GM19397 (cell line): ENCODE measurements at regions not wholly inside any gene's neighbourhood (a gene's known extent, or its start where the extent isn't known, plus 50 kb on each side); places are given as distances from the start of the nearest gene placed in this dataset.
"Not testable (repeated sequence)": the region's sequence is repeated elsewhere in the genome, so short reads cannot be mapped to it uniquely, and the experiment has no call there.

Source experiments
- ATAC-seq: cut with Tn5 transposase; IDR thresholded peaks from one replicate; pipeline ENCODE4 v1.9.1; 2021; ENCODE audit warnings: mild to moderate bottlenecking, moderate library complexity; ENCODE audit not compliant: unreplicated experiment

DNA sequence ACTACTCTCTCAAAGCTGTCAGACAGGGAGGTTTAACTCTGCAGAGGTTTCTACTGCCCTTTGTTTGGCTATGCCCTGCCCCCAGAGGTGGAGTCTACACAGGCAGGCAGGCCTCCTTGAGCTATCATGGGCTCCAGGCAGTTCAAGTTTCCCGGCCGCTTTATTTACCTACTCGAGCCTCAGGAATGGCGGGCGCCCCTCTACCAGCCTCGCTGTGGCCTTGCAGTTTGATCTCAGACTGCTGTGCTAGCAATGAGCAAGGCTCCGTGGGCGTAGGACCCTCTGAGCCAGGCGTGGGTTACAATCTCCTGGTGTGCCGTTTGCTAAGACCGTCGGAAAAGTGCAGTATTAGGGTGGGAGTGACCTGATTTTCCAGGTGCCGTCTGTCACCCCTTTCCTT lies 124.3 kb downstream of the PTCHD1 start:
- ATAC-seq: not testable (repeated sequence)

DNA sequence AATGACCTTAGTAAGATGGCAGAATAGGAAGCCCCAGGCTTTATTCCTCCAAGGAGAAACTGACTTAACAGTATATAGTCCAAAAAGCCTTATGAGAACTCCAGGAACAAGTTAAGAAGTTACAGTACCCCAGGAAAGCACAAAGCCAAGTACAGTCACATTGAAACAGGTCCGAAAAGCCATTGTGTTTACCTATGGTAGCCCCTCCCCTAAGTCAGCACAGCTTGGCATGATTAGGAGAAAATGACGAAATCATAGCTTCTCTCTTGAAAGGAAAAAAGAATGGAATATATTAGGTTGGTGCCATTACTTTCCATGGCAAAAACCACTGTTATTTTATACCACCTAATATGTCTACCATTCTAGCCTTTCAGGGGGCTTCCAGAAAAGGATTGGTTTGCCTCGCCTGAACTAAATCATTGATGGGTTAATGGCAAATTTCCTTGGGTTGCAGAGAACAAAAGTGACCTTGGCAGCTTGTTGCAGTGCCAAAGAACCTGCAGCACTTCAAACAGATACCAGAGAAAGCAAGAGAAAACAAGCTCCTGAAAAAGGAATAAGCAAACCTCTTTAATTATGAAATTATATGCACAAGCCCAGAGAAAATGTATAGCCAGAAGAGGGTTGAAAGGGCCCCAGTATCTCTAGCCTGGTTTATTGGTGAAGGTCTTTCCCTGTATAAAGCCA lies 130.6 kb downstream of the PTCHD1 start:
- no peak for ATAC-seq

DNA sequence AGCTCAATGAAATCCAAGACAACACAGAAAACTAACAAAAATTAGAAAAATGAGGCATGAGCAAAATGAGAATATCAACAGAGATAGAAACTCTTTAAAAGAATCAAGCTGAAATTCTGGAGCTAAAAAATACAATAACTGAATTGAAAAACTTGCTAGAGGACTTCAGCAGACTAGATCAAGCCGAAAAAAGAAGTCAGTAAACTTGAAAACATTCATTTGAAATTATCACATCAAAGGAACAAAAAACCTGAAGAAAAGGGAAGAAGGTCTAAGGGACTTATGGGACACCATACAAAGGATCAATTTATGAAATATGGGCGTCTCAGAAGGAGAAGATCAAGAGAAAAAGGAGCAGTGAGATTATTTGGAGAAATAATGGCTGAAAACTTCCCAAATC lies 131.3 kb downstream of the PTCHD1 start:
- no peak for ATAC-seq

DNA sequence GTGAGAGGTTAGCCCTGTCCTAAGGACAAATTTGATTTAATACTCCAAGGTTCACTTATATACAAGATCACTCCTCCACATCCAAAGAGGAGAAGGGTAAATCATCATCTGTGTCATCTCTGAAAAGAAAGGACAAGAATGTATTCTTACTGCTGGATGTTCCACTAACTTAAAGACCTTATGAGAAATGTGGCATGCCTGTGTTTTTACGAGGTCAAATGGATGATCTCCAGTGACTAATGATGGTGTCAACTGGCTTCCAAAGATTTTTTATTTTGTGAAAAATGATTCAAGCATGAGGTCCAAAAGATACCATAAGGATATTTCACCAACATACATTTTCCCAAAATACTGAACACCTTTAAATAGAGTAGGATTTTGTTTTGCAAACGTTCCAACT lies 143.4 kb downstream of the PTCHD1 start:
- ATAC-seq: no peak

DNA sequence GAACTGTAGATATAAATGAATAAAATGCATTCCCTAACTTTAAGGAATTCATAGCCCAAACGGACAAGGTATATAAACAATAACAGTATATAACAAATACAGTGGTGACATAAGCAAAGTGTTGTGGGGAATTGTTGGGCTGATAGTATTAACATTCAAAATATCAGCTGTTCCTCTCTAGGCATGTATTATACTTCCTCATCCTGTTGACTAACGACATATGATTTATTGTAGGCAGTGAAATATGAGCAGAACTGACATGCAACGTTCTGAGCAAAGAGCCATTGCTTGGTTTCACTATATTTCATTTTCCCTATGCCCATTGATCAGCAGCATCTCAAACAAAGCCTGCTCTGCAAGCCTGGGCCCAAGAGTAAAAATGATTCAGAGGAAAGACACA lies 143.9 kb downstream of the PTCHD1 start:
- ATAC-seq: no peak

DNA sequence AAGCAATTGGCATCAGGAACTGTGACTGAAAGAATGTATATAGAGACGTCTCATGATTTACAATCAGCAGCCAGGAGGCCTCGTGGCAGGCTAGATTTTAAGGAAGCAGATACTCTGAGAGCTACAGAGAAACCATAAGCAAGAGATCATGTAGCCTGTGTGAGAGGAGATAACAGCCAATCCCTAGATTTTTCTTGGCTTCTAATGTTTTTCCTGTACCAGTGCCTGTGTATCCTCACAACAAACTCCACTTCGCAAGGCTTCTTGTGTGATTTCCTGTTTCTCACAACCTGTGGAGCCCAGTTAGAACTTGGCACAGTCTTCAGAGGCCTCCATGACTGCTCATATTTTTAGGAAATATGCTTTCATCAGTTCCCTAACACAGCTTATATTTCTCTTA lies 147.9 kb downstream of the PTCHD1 start:
- no peak for ATAC-seq

DNA sequence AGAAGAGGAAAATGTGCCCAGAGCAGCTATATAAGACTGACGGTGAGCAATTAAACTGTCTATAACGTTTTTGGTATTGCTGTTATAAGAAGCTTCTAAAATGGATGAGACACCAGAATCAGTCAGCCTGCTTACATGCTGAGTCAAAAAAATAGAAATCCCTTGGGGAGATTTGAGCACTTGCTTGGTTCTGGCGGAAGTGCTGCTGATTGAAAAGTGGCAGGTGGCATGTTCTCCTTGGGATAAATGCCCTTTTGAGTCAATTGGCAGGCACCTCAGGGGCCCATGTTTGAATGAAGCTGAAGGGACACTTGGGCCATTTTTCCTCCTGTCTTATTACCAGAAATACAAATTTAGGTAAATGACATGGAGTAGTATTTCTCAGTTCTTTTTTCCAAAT lies 148.7 kb downstream of the PTCHD1 start:
- no peak for ATAC-seq

DNA sequence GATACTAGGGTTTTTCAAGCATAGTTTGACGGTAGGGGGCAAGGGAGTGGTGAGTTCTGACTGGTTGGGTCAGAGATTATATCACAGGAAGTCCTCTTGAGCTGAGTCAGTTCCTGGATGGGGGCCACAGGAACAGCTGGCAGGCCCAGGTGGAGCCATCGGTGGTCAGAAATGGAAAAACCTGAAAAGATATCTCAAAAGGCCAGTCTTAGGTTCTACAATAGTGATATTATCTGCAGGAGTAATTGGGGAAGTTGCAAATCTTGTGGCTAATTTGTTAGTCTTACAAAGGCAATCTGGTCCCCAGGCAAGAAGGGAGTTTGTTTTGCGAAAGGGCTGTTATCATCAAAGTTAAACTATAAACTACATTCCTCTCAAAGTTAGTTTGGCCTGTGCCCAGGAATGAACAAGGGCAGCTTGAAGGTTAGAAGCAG lies 159.3 kb downstream of the PTCHD1 start:
- peak; percentile 80 for ATAC-seq

DNA sequence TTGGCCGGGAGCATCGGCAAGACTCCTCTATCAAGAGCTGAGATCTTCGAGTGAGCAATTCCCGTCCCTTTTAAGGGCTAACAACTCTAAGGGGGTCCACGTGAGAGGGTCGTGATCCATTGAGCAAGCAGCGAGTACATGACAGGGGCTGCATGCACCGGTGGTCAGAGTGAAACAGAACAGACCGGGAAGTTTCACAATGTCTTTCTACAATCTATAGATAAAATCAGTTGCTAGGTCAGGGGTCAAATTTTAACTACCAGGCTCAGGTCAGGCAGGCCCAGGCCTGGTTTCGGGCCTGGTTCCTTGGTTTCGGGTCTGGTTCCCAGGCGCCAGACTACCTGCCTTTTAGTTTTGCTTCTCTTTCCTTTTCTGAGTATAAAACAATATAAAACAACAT lies 160.1 kb downstream of the PTCHD1 start:
- ATAC-seq: no peak

DNA sequence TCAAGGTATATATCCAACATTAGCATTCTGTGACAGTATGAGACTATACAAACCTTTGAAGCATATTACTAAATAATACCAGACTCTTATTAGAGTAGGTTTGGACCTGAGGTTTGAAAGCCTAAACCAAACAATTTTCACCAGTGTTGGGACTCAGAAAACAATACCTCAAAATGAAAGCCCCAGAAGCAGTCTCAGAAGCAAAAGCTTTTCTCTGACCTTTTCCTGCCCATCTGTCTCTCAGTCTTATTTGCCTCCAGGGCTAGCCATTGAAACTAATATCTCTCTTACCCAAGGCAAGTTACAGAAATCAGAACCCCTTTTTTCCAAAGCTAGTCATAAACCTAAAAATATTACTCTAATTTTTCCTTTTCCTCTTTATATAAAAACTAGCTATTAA lies 163.3 kb downstream of the PTCHD1 start:
- no peak for ATAC-seq

DNA sequence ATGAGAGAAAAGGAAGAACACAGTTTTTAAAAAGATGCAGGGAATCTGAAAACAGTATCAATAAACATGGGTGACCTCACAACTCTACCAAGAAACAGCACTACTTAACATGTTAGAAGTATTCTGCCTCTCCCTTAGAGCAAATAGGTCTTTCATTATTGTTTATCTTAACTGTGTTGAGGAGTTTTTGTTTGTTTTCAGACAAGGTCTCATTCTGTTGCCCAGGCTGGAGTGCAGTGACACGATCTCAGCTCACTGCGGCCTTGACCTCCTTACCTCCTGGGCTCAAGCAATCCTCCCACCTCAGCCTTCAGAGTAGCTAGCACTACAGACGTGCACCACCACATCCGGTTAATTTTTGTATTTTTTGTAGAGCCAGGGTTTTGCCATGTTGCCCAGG lies 165.3 kb upstream of the PRDX4 start:
- ATAC-seq: no peak

DNA sequence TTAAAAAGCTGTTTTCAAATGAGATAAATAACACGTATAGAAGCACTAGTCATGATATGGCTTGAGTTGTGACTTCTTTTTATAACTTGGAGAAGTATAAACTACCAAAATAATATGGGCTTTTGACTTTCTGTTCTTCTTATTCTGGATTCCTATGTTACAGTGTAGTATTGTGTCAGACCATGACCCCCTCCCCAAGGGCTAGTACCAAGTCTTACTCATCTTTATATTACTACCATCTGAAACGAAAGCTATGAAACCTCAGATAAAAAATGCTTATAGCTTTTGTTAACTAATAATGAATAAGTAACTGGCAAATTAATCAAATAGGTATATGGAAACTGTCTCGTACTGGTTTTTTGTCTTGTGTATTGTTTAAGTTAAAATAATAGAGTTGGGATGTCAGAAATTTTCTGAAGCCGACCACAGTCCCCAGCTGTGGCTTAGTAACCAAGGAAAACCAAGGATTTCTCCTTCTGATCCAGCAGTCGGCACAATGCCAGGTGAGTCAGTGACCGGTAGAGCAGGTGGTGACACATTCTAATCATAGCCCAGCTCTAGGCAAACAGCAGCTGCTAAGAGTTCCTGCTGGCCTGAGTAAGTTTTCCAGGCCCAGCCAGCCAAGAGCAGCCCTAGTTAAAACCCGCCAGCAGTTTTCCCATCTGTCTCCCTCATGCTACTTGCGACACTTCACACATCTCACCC lies 163.3 kb upstream of the PRDX4 start:
- ATAC-seq: no peak

DNA sequence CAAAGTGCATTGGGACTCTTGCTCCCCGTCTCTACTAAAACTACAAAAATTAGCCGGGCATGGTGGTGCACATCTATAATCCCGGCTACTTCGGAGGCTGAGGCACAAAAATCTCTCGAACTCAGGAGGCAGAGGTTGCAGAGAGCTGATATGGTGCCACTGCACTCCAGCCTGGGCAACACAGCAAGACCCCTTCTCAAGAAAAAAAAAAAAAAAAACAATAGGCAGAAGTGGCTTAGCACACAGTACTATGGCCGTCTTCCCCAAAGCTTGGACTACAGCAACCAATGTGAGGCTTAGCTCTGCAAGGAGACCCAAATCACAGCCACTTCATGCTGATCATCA lies 162.8 kb upstream of the PRDX4 start:
- ATAC-seq: no peak

DNA sequence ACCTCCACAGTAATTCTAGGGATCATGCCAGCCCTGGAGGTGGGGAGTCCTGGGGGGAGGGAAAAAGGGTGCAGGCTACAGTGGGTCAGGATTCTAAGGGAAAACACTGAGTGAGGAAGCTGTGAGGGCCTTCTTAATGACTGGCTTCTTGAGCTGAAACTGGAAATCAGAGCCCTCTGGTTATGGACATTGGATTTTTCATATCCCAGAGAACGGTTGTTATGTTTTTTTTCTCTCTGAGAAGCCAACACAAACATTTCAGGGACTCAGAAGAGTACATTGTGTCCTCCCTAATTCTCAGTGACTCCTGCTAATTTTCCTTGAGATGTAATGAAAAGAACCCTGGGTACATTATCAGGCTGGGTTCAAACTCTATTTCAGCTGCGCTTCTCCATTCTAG lies 162.4 kb upstream of the PRDX4 start:
- ATAC-seq: no peak

DNA sequence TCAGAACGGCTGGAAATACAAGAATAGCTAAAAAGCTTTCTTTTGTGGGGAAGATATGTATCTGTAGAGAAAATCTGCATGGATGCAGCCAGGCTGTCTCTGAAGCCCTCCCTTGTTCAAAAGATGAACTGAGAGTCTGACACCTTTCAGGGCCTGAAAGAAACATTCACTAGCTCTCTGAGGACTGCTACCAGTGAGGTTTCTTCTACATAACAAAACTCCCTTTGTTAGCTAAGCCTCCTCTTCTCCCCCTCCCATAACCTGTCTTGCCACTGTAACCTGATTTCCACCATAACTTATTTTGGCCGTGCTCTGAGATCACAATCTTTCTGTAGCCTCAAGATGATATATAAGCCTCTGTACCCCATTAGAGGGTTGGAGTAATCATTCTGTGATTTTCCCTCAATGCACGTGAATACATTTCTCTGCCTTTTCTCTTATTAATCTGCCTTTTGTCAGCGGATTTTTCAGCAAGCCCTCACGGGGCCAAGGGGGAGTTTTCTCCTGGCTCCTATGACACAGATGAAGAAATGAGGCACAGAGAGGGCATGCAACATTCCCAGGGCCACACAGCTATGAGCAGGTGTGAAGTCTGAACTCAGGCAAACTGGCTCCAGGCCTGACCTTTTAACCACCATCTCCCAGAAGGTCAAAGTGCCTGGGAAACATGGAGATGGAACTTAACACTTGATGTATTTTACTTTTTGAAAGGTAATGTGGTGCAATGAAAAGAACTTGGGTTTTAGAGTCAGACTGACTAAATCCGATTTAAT lies 161.6 kb upstream of the PRDX4 start:
- no peak for ATAC-seq

DNA sequence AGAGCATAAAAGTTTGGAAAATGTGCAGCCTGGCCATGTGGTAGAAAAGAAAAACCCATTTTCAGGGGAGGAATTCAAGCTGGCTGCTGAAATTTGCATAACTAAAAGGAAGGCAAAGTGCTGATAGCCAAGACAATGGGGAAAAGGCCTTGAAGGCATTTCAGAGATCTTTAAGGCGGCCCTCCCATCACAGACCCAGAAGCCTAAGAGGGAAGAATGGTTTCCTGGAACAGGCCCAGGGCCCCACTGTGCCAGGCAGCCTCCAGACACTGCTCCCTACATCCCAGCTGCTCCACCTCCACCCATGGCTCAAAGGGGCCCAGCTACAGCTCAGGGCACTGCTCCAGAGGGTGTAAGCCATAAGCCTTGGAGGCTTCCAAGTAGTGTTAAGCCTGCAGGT lies 158.0 kb upstream of the PRDX4 start:
- ATAC-seq: no peak

DNA sequence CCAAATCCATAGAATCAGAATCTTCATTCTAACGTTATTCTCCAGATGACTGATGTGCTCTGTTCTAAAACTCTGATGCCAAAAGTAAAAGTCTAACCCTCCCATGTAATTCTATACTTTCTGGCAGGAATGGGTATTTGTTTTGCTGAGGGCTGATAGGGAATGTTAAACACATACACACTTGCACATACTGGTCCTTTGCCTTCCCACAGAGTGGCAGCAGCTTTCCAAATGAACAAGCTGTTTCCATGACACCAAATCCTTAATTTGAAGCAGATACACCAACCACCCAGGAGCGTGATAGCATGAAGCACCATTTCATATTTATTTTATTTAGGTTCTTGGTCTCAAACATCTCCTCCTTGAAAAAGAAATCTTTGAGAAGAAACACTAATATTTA lies 155.5 kb upstream of the PRDX4 start:
- no peak for ATAC-seq

DNA sequence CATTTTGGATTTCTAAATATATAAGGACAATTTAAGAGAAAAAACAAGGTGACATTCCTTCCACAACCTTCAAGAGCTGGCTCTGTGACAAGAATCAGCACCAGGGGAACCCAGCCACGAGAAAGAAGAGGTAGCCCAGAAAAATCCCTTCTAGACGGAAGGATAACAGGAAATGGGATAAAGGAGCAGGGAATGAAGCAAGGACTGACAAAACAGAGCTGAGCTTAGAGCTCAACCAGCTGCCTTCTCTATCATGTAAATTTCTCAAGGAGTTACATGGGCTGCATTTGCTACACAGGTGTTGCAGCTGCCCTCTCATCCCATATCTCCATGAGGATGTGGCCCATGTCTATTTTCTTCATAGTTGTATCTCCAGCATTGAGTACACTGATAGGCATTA lies 154.2 kb upstream of the PRDX4 start:
- no peak for ATAC-seq

DNA sequence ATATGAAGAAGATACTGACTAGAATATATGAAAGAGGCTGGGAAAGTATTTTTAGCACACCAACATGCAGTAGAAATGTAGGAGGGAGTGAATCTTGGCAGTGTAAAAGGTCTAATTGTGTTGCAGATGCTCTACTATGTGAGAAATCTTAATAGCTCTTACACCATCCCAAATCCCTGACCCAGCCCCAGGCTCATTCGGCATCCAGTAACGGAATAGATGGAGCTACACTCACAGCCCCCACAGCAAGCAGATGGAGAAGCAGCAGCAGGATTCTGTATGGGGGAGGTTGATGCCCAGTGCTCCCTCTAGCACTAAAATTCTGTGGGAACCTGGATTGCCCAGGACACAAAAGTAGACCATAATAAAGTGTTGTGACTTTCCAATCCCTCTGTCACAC lies 153.2 kb upstream of the PRDX4 start:
- no peak for ATAC-seq

DNA sequence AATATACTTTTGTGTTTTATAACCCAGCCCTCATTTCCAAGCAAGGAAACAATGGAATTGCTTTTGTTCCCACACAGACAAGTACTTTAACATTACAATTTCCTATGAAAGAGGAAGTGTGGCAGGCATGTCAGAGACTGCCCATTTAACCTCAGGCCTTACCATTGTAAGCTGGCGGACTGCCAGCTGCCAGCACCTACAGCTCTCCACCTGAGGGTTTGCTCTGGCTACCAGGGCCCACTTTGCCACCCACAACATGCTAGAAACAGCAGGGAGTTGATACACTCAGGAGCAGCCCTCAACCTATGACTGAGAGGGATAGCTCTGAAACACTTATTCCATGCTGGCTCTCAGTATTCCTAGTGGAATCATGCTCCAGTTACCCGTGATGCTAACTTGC lies 152.3 kb upstream of the PRDX4 start:
- no peak for ATAC-seq

DNA sequence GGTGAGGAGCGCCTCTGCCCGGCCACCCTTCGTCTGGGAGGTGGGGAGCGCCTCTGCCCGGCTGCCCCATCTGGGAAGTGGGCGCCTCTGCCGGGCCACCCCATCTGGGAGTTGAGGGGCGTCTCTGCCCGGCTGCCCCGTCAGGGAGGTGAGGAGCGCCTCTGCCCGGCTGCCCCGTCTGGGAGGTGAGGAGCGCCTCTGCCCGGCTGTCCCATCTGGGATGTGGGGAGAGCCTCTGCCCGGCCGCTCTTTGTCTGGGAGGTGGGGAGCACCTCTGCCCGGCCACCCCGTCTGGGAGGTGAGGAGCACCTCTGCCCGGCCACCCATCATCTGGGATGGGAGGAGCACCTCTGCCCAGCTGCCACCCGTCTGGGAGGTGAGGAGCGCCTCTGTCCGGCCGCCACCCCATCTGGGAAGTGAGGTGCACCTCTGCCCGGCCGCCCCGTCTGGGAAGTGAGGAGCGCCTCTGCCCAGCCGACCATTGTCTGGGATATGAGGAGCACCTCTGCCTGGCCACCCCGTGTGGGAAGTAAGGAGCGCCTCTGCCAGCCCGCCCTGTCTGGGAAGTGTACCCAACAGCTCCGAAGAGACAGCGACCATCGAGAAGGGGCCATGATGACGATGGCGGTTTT lies 144.2 kb upstream of the PRDX4 start:
- ATAC-seq: not testable (repeated sequence)

DNA sequence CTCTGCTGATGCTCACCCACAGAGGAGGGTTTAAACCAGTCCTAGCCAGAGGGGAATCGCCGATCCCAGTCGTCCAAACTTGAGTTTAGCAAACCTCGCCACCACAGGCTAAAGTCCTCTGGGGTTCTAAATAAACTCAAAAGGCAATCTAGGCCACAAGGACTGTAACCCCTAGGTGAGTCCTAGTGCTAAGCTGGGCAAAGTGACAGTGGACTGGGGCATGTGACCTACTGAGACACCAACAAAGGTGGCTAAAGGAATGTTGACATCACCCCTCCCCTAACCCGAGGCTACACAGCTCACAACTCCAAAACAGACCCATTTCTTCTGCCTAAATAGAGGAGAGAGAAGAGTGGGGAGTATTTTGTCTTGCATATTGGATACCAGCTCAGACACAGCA lies 142.8 kb upstream of the PRDX4 start:
- no peak for ATAC-seq
